Testis (tissue), 2 donors: ENCODE measurements at regions not wholly inside any gene's neighbourhood (a gene's known extent, or its start where the extent isn't known, plus 50 kb on each side); places are given as distances from the start of the nearest gene placed in this dataset.

ENCODE experiments used
- DNase-seq: peaks from one replicate; pipeline ENCODE4 v3.0.0-alpha.2; 2019
- H3K27ac ChIP-seq, 2 donors: fragments of 200-600 bp; sonication (generic); one replicate each; pipeline ENCODE4 v1.5.1; 2019
- H3K27me3 ChIP-seq: fragments of 200-600 bp; sonication (generic); one replicate; pipeline ENCODE4 v1.5.1; 2019
- H3K36me3 ChIP-seq: fragments of 200-600 bp; sonication (generic); one replicate; pipeline ENCODE4 v1.5.1; 2017; ENCODE audit warnings: low read depth; ENCODE audit errors: missing control alignments
- H3K4me1 ChIP-seq: fragments of 200-600 bp; sonication (generic); one replicate; pipeline ENCODE4 v1.5.1; 2019
- H3K4me3 ChIP-seq, 2 donors: fragments of 200-600 bp; sonication (generic); one replicate each; pipeline ENCODE4 v1.5.1; 2017 to 2019
- H3K9me3 ChIP-seq: fragments of 200-600 bp; sonication (generic); one replicate; pipeline ENCODE4 v1.5.1; 2017
- POLR2A ChIP-seq: fragments of 450-650 bp; IDR thresholded peaks from one replicate; pipeline ENCODE4 v1.6.1; 2017; ENCODE audit warnings: antibody characterized with exemption, mild to moderate bottlenecking, moderate library complexity
- WGBS, 2 donors: methylation state at CpG; one replicate each; pipeline ENCODE4 v1.1.5; 2018; 5-methylcytosine and 5-hydroxymethylcytosine counted together
- intact Hi-C: fragments of 100-400 bp; cut with DNase I; formaldehyde crosslinking; loops from one replicate; pipeline ENCODE4 v1.15.1; 2023; ENCODE audit warnings: low total_unique reads
- TF ChIP-seq, protein P1 (sequence below), 3 experiments: fragments of 450-650 bp in 2 of 3; fragments of 200-600 bp in 1 of 3; sonication (generic) in 1 of 3; IDR thresholded peaks; one replicate each; pipeline ENCODE4 v1.5.1; 2016 to 2019; ENCODE audit warnings: antibody characterized with exemption in 3 of 3, mild to moderate bottlenecking in 2 of 3, moderate library complexity in 1 of 3

GRCh38 chr1:213439703-213440102, 388.7 kb downstream of the RPS6KC1 start:
- intact Hi-C loops = no loop called here
- WGBS, 2 donors = 93 to 98% methylated on average over 2 of the region's 2 CpGs
- H3K4me3 ChIP-seq = no peak overlapping the region
- no peaks in the 10 kb centered on the region for H3K9me3 ChIP-seq
- no peaks in the 10 kb centered on the region for H3K4me1 ChIP-seq
- H3K27ac ChIP-seq = no peak overlapping the region
- TF ChIP-seq, protein P1, sequence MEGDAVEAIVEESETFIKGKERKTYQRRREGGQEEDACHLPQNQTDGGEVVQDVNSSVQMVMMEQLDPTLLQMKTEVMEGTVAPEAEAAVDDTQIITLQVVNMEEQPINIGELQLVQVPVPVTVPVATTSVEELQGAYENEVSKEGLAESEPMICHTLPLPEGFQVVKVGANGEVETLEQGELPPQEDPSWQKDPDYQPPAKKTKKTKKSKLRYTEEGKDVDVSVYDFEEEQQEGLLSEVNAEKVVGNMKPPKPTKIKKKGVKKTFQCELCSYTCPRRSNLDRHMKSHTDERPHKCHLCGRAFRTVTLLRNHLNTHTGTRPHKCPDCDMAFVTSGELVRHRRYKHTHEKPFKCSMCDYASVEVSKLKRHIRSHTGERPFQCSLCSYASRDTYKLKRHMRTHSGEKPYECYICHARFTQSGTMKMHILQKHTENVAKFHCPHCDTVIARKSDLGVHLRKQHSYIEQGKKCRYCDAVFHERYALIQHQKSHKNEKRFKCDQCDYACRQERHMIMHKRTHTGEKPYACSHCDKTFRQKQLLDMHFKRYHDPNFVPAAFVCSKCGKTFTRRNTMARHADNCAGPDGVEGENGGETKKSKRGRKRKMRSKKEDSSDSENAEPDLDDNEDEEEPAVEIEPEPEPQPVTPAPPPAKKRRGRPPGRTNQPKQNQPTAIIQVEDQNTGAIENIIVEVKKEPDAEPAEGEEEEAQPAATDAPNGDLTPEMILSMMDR (IDR thresholded peaks at IDR 0.05) = no peak
- TF ChIP-seq POLR2A = no peak
- no peak for DNase-seq
- no peaks in the 10 kb centered on the region for H3K36me3 ChIP-seq
- no peaks in the 10 kb centered on the region for H3K27me3 ChIP-seq

DNA sequence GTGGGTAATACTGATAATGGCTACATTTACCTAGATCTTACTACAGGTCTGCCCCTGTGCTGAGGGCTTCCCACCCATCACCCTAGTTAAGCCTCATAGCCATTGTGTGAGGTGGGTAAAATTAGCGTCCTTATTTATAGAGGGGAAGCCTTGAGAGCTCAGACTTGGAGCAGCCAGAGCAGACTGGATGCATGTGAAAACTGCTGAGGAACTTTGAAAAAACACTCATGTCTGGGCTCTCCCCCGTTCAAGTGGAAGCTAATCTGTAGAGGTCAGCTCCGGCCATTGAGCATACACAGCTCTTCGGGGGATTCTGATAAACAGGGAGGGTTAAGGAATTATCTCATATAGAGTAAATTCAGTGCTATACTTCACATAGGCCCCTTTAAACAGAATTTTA, 389.7 kb downstream of the RPS6KC1 start:
- no peak for DNase-seq
- no peaks in the 10 kb centered on the region for H3K36me3 ChIP-seq
- no peak overlapping the region for H3K4me3 ChIP-seq
- H3K27ac ChIP-seq = no peak overlapping the region
- 31 to 35% methylated on average over 4 of the region's 4 CpGs for WGBS, 2 donors
- no peaks in the 10 kb centered on the region for H3K27me3 ChIP-seq
- intact Hi-C loops = no loop called here
- no peaks in the 10 kb centered on the region for H3K9me3 ChIP-seq
- no peaks in the 10 kb centered on the region for H3K4me1 ChIP-seq
- no peak for TF ChIP-seq POLR2A
- TF ChIP-seq, protein P1 (IDR thresholded peaks at IDR 0.05) = no peak

DNA sequence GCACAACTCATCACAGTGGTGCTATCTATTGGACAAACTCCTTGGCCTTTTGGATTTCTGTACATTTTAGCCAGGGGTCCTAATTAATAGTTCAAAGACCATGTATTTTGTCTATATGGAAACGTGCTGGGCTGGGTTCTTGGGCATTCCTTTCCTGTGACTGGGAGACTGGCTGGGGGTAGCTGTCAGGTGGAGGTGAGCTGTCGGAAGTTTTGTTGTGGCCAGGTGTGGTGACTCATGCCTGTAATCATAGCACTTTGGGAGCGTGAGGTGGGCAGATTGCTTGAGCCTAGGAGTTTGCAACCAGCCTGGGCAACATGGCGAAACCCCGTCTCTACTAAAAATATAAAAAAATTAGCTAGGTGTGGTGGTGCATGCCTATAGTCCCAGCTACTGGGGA, 392.4 kb downstream of the RPS6KC1 start:
- intact Hi-C loops = no loop called here
- no peak for TF ChIP-seq POLR2A
- TF ChIP-seq, protein P1 (IDR thresholded peaks at IDR 0.05) = no peak
- Histone ChIP-seq H3K27ac (no peak overlapping the region), H3K36me3 (no peaks in the 10 kb centered on the region), H3K27me3 (no peaks in the 10 kb centered on the region), H3K9me3 (no peaks in the 10 kb centered on the region), H3K4me1 (no peaks in the 10 kb centered on the region), H3K4me3 (no peak overlapping the region)
- WGBS, 2 donors = 87 to 93% methylated on average over 5 of the region's 5 CpGs
- no peak for DNase-seq

GRCh38 chr1:213444224-213444623, 393.2 kb downstream of the RPS6KC1 start:
- no peaks in the 10 kb centered on the region for H3K9me3 ChIP-seq
- H3K4me3 ChIP-seq = no peak overlapping the region
- no peak for DNase-seq
- no peaks in the 10 kb centered on the region for H3K27me3 ChIP-seq
- intact Hi-C loops = no loop called here
- no peak overlapping the region for H3K27ac ChIP-seq
- no peaks in the 10 kb centered on the region for H3K36me3 ChIP-seq
- no peak for TF ChIP-seq POLR2A
- TF ChIP-seq, protein P1 (IDR thresholded peaks at IDR 0.05) = no peak
- H3K4me1 ChIP-seq = no peaks in the 10 kb centered on the region
- 66 to 84% methylated on average over 6 of the region's 6 CpGs for WGBS, 2 donors

DNA sequence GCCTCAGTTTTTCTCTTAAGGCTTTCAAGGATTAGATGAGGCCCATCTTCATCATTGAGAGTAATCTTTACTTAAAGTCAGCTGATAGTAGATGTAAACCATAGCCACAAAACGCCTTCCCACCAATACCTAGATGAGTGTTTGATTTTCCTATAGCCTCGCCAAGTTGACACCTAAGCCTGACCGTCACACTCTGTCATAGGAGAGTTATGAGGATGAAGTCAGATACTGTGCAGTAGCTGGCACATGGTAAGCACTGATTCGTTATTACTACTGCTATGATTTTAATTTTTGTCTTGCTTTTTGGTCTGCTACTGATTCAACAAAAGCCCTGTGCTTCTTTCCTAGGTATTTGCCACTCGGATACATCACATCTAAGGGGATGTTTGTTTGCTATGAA, 395.5 kb downstream of the RPS6KC1 start:
- intact Hi-C loops = no loop called here
- H3K4me3 ChIP-seq = no peak overlapping the region
- DNase-seq = no peak
- H3K36me3 ChIP-seq = no peaks in the 10 kb centered on the region
- no peak for TF ChIP-seq POLR2A
- TF ChIP-seq, protein P1 (IDR thresholded peaks at IDR 0.05) = no peak
- 70 to 85% methylated on average over 5 of the region's 5 CpGs for WGBS, 2 donors
- no peaks in the 10 kb centered on the region for H3K9me3 ChIP-seq
- H3K4me1 ChIP-seq = no peaks in the 10 kb centered on the region
- H3K27me3 ChIP-seq = no peaks in the 10 kb centered on the region
- no peak overlapping the region for H3K27ac ChIP-seq
